ENCODE measurements at regions not wholly inside any gene's neighbourhood (a gene's known extent, or its start where the extent isn't known, plus 50 kb on each side); places are given as distances from the start of the nearest gene placed in this dataset.
"Not testable (repeated sequence)": the region's sequence is repeated elsewhere in the genome, so short reads cannot be mapped to it uniquely, and the experiment has no call there.

DNA sequence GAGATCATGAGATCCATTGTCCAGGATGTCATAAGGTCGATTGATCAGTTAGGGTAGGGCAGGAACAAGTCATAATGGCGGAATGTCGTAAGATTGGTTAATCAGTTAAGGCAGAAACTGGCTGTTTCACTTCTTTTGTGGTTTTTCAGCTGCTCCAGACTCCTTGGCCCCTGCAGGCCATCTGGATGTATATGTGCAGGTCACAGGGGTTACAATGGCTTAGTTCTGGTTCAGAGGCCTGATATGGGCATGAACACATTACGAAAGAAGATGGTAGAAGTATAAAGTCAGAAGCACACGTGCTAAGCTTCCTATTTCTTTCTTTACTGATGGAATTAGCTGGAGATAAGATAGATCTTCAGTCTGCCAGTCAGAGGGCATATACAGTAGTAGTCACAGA lies 315.4 kb upstream of the LRRC3B start:
- H3K4me1 ChIP-seq, result no peaks in the 10 kb centered on the region
- H3K4me3 ChIP-seq, result no peak overlapping the region
- no peaks in the 10 kb centered on the region for H3K36me3 ChIP-seq
- intact Hi-C loops (cut with DNase I), result no loop called here
- no peak overlapping the region for H3K27ac ChIP-seq
- TF ChIP-seq, protein P1, sequence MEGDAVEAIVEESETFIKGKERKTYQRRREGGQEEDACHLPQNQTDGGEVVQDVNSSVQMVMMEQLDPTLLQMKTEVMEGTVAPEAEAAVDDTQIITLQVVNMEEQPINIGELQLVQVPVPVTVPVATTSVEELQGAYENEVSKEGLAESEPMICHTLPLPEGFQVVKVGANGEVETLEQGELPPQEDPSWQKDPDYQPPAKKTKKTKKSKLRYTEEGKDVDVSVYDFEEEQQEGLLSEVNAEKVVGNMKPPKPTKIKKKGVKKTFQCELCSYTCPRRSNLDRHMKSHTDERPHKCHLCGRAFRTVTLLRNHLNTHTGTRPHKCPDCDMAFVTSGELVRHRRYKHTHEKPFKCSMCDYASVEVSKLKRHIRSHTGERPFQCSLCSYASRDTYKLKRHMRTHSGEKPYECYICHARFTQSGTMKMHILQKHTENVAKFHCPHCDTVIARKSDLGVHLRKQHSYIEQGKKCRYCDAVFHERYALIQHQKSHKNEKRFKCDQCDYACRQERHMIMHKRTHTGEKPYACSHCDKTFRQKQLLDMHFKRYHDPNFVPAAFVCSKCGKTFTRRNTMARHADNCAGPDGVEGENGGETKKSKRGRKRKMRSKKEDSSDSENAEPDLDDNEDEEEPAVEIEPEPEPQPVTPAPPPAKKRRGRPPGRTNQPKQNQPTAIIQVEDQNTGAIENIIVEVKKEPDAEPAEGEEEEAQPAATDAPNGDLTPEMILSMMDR (IDR thresholded peaks at IDR 0.05), result no peak
- DNase-seq (no peak), ATAC-seq (no peak)
- H3K9me3 ChIP-seq, result no peaks in the 10 kb centered on the region
- no peaks in the 10 kb centered on the region for H3K27me3 ChIP-seq (ENCODE audit: low read depth)

- TF ChIP-seq, protein P1 (IDR thresholded peaks at IDR 0.05), result no peak
- Histone ChIP-seq H3K27me3 (ENCODE audit: low read depth) (no peaks in the 10 kb centered on the region), H3K4me1 (no peaks in the 10 kb centered on the region), H3K27ac (no peak overlapping the region), H3K36me3 (no peaks in the 10 kb centered on the region), H3K9me3 (no peaks in the 10 kb centered on the region), H3K4me3 (no peak overlapping the region)
- no peak for ATAC-seq
- intact Hi-C loops (cut with DNase I), result no loop called here
- no peak for DNase-seq
These were observed 314.8 kb upstream of the LRRC3B start for GRCh38 chr3:26307787-26308186.

GRCh38 chr3:26308454-26308853 lies 314.1 kb upstream of the LRRC3B start:
- Histone ChIP-seq H3K36me3 (no peaks in the 10 kb centered on the region), H3K4me3 (no peak overlapping the region), H3K27ac (no peak overlapping the region), H3K27me3 (ENCODE audit: low read depth) (no peaks in the 10 kb centered on the region), H3K4me1 (no peaks in the 10 kb centered on the region), H3K9me3 (no peaks in the 10 kb centered on the region)
- ATAC-seq (no peak), DNase-seq (no peak)
- TF ChIP-seq, protein P1 (IDR thresholded peaks at IDR 0.05), result no peak
- intact Hi-C loops (cut with DNase I), result no loop called here

- H3K9me3 ChIP-seq; H3K27ac ChIP-seq; ATAC-seq; H3K27me3 ChIP-seq (ENCODE audit: low read depth); H3K4me1 ChIP-seq; DNase-seq; intact Hi-C loops (cut with DNase I); H3K36me3 ChIP-seq; H3K4me3 ChIP-seq: not testable (repeated sequence)
These were observed 313.0 kb upstream of the LRRC3B start for GRCh38 chr3:26309536-26309935.

DNA sequence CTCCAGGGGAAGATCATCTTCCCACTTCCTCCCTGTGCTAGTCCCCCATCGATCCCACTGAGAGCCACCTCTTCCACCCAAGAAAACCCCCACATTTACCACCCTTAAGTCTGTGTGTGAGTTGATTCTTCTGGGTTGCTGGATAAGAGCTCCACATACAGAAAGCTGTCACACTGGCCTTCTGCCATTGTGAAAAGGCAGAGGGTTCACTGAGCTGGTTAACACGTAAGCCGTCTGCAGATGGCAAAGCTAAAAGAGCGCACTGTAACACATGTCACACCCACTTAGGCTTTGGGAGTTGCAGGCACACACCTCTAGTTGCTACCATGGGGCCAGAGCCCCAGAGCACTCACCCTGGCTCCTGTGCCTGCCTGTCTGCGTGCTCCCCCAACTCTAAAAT lies 309.8 kb upstream of the LRRC3B start:
- peaks cover 1% of the 10 kb centered on the region for H3K9me3 ChIP-seq
- no peaks in the 10 kb centered on the region for H3K27me3 ChIP-seq (ENCODE audit: low read depth)
- H3K4me1 ChIP-seq, result no peaks in the 10 kb centered on the region

DNA sequence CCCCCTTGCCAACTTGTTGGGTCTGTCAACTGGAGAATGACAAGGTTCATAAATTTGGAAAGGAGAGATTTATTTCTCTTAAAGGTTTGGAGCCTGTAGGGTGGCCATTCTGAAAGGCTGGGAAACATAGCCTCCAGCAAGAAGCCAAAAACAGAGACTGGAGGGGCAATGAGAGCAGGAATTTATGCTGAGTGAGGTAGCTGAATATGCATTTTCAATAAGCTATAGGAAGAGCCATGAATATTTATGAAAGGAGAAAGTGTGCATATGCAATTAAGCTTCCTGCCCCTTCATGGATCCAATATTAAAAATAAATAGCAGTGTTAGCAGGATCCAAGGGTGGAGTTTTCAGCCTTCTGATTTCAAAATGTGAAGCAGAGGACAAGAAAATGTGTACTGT lies 306.1 kb upstream of the LRRC3B start:
- no peak overlapping the region for H3K4me3 ChIP-seq
- ATAC-seq (no peak), DNase-seq (no peak)
- TF ChIP-seq, protein P1 (IDR thresholded peaks at IDR 0.05), result no peak
- H3K9me3 ChIP-seq, result peaks cover 4% of the 10 kb centered on the region
- no peaks in the 10 kb centered on the region for H3K4me1 ChIP-seq
- no peaks in the 10 kb centered on the region for H3K27me3 ChIP-seq (ENCODE audit: low read depth)
- intact Hi-C loops (cut with DNase I), result no loop called here
- no peak overlapping the region for H3K27ac ChIP-seq
- no peaks in the 10 kb centered on the region for H3K36me3 ChIP-seq

More for the DNA sequence above, 309.8 kb upstream of the LRRC3B start:
- TF ChIP-seq, protein P1 (IDR thresholded peaks at IDR 0.05), result no peak
- Histone ChIP-seq H3K27ac (no peak overlapping the region), H3K4me3 (no peak overlapping the region), H3K36me3 (no peaks in the 10 kb centered on the region)
- ATAC-seq (no peak), DNase-seq (no peak)
- intact Hi-C loops (cut with DNase I), result no loop called here

GRCh38 chr3:26323741-26324140 lies 298.8 kb upstream of the LRRC3B start:
- H3K36me3 ChIP-seq; H3K27ac ChIP-seq; DNase-seq; H3K9me3 ChIP-seq; H3K4me3 ChIP-seq; H3K4me1 ChIP-seq; ATAC-seq; H3K27me3 ChIP-seq (ENCODE audit: low read depth); intact Hi-C loops (cut with DNase I): not testable (repeated sequence)
